SK-N-SH treated with all-trans-retinoic acid at 6 μM for 48 hours (cell line): ENCODE measurements at regions not wholly inside any gene's neighbourhood (a gene's known extent, or its start where the extent isn't known, plus 50 kb on each side); places are given as distances from the start of the nearest gene placed in this dataset.

Experiments
- CREB5 ChIP-seq: fragments of 250-450 bp; sonication (Bioruptor Pico); IDR thresholded peaks from 2 replicates; pipeline ENCODE4 v1.5.1; 2020; ENCODE audit warnings: low read depth, mild to moderate bottlenecking, moderate library complexity
- CSRNP3 ChIP-seq: fragments of 250-450 bp; sonication (Bioruptor Pico); IDR thresholded peaks from 2 replicates; pipeline ENCODE4 v1.5.1; 2021; ENCODE audit warnings: mild to moderate bottlenecking, moderate library complexity
- ISL1 ChIP-seq: fragments of 250-450 bp; sonication (Bioruptor Pico); IDR thresholded peaks from 2 replicates; pipeline ENCODE4 v2.1.2; 2022; ENCODE audit warnings: mild to moderate bottlenecking, moderate library complexity
- PPARA ChIP-seq: fragments of 250-450 bp; sonication (Bioruptor Pico); IDR thresholded peaks from 2 replicates; pipeline ENCODE4 v1.5.0; 2020; ENCODE audit warnings: mild to moderate bottlenecking, borderline replicate concordance
- TCF4 ChIP-seq: fragments of 250-450 bp; sonication (Bioruptor Pico); IDR thresholded peaks from 2 replicates; pipeline ENCODE4 v1.8.0; 2021; ENCODE audit warnings: mild to moderate bottlenecking, moderate library complexity, borderline replicate concordance
- TOX ChIP-seq: fragments of 250-450 bp; sonication (Bioruptor Pico); IDR thresholded peaks from 2 replicates; pipeline ENCODE4 v1.8.0; 2021; ENCODE audit warnings: mild to moderate bottlenecking, moderate library complexity, borderline replicate concordance
- TSHZ2 ChIP-seq: fragments of 250-450 bp; sonication (Bioruptor Pico); IDR thresholded peaks from 2 replicates; pipeline ENCODE4 v1.5.0; 2020; ENCODE audit warnings: mild to moderate bottlenecking, moderate library complexity
- ZC3H10 ChIP-seq: fragments of 250-450 bp; sonication (Bioruptor Pico); IDR thresholded peaks from 2 replicates; pipeline ENCODE4 v1.5.1; 2021; ENCODE audit warnings: mild to moderate bottlenecking, moderate library complexity
- ZFP3 ChIP-seq: fragments of 250-450 bp; sonication (Bioruptor Pico); IDR thresholded peaks from 2 replicates; pipeline ENCODE4 v1.5.0; 2020; ENCODE audit warnings: mild to moderate bottlenecking, moderate library complexity
- ZFP30 ChIP-seq: fragments of 450-650 bp; formaldehyde crosslinking; IDR thresholded peaks from 2 replicates; pipeline ENCODE4 v1.5.0; 2022; ENCODE audit warnings: mild to moderate bottlenecking, moderate library complexity
- ZNF70 ChIP-seq: fragments of 450-650 bp; formaldehyde crosslinking; IDR thresholded peaks from 2 replicates; pipeline ENCODE4 v1.5.0; 2020; ENCODE audit warnings: mild to moderate bottlenecking, moderate library complexity
- ZNF8 ChIP-seq: fragments of 450-650 bp; formaldehyde crosslinking; IDR thresholded peaks from 2 replicates; pipeline ENCODE4 v1.5.0; 2020; ENCODE audit warnings: mild to moderate bottlenecking, moderate library complexity

GRCh38 chr6:119856136-119856535 lies 506.6 kb upstream of the MAN1A1 start:
- TF ChIP-seq ZFP3 (CRISPR knock-in tag) (no peak), CSRNP3 (CRISPR knock-in tag) (no peak), ZFP30 (CRISPR knock-in tag) (no peak), ZC3H10 (CRISPR knock-in tag) (no peak), CREB5 (CRISPR knock-in tag) (no peak), TOX (CRISPR knock-in tag) (no peak), PPARA (CRISPR knock-in tag) (no peak), TCF4 (no peak), ZNF8 (CRISPR knock-in tag) (no peak), ZNF70 (CRISPR knock-in tag) (no peak), TSHZ2 (CRISPR knock-in tag) (no peak), ISL1 (CRISPR knock-in tag) (no peak)
